Neural crest cell (in vitro differentiated cells): ENCODE measurements at regions not wholly inside any gene's neighbourhood (a gene's known extent, or its start where the extent isn't known, plus 50 kb on each side); places are given as distances from the start of the nearest gene placed in this dataset.

Source experiments
- DNase-seq: peaks from one replicate; pipeline ENCODE4 v3.0.0; 2021; ENCODE audit warnings: low read depth, mixed read lengths, low spot score
- H3K27ac Mint-ChIP-seq: one replicate; pipeline ENCODE4 v1.8.0; 2021; ENCODE audit warnings: mild to moderate bottlenecking, mixed read lengths; ENCODE audit not compliant: unreplicated experiment
- H3K27me3 Mint-ChIP-seq: 2 replicates; pipeline ENCODE4 v1.8.0; 2021; ENCODE audit warnings: low read depth, mild to moderate bottlenecking, mixed read lengths
- H3K36me3 Mint-ChIP-seq: 2 replicates; pipeline ENCODE4 v1.8.0; 2021; ENCODE audit warnings: low read depth, mild to moderate bottlenecking, mixed read lengths
- H3K4me1 Mint-ChIP-seq: 2 replicates; pipeline ENCODE4 v1.8.0; 2021; ENCODE audit warnings: mixed read lengths
- H3K4me3 Mint-ChIP-seq: one replicate; pipeline ENCODE4 v1.8.0; 2021; ENCODE audit warnings: mild to moderate bottlenecking, mixed read lengths
- H3K9me3 Mint-ChIP-seq: 2 replicates; pipeline ENCODE4 v1.8.0; 2021; ENCODE audit warnings: mixed read lengths
- TF ChIP-seq, protein P1 (sequence below): fragments of 200-600 bp; sonication (generic); conservative IDR thresholded peaks from 2 replicates; pipeline ENCODE4 v1.5.0; 2021; ENCODE audit warnings: antibody characterized with exemption, mild to moderate bottlenecking

DNA sequence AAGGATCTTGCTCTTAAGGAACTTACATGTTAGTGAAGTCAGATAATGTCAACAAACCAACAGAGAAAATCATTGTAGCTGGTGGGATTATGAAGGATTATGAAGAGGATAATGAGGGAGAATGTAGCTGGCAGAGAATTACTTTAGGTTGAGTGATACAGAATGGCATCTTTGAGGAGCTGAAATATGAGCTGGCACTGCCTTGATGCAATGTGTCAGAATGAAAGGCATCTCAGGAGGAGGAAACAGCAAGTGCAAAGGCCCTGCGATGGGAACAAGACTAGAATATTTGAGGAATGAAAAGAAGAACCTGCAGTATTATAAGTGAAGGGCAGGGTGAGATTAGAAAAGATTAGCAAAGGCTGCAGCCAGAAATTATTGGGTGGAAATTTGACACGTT, 237.2 kb upstream of the ADAMTS9 start:
- H3K4me1 Mint-ChIP-seq: peaks cover 7% of the 10 kb centered on the region
- no peak overlapping the region for H3K27ac Mint-ChIP-seq
- H3K9me3 Mint-ChIP-seq: no peaks in the 10 kb centered on the region
- H3K4me3 Mint-ChIP-seq: no peak overlapping the region
- DNase-seq: no peak
- TF ChIP-seq, protein P1, sequence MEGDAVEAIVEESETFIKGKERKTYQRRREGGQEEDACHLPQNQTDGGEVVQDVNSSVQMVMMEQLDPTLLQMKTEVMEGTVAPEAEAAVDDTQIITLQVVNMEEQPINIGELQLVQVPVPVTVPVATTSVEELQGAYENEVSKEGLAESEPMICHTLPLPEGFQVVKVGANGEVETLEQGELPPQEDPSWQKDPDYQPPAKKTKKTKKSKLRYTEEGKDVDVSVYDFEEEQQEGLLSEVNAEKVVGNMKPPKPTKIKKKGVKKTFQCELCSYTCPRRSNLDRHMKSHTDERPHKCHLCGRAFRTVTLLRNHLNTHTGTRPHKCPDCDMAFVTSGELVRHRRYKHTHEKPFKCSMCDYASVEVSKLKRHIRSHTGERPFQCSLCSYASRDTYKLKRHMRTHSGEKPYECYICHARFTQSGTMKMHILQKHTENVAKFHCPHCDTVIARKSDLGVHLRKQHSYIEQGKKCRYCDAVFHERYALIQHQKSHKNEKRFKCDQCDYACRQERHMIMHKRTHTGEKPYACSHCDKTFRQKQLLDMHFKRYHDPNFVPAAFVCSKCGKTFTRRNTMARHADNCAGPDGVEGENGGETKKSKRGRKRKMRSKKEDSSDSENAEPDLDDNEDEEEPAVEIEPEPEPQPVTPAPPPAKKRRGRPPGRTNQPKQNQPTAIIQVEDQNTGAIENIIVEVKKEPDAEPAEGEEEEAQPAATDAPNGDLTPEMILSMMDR: no peak
- H3K27me3 Mint-ChIP-seq: no peaks in the 10 kb centered on the region
- H3K36me3 Mint-ChIP-seq: no peaks in the 10 kb centered on the region

- TF ChIP-seq, protein P1: no peak
- Mint-ChIP-seq H3K36me3 (no peaks in the 10 kb centered on the region), H3K27ac (no peak overlapping the region), H3K9me3 (no peaks in the 10 kb centered on the region), H3K4me3 (no peak overlapping the region), H3K27me3 (no peaks in the 10 kb centered on the region), H3K4me1 (peaks cover 8% of the 10 kb centered on the region)
- no peak for DNase-seq
Measured at GRCh38 chr3:64922213-64922612, 234.4 kb upstream of the ADAMTS9 start.

DNA sequence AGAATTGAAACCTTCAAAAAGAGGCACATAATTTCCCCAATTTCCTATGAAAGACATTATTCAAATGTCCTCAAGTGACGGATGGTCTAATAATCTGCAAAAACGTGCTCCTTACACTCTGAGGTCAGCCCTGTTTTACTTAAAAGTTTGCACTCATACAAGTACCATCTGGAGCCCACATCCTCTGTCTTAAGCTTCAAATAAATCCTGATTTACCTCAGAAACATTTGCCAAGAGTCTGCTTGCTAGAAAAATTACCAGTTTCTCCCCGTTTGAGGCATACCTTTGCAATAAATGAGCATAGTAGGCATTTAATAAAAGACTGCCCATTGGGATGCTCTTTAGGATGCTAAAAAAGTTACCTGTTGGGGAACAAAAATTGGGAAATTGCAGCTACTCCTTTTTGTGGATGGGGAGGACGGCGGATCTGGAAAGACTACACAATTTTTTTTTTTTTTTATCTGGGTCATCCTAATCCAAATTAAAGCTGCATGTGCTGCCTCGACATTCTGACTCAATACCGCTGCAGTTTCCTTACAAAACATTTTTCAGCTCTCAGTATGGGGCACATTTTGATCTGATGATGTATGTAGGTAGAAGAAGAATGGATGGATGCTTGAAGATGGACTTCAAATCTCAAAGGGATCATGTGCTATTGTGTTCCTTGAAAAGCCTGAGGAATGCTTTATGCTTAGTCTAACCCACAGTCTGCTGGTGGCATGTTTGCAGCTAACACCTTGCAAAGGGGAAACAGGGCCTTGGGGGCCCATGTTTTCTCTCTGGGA, 233.7 kb upstream of the ADAMTS9 start:
- no peaks in the 10 kb centered on the region for H3K9me3 Mint-ChIP-seq
- TF ChIP-seq, protein P1: no peak
- peaks cover 14% of the 10 kb centered on the region for H3K4me1 Mint-ChIP-seq
- H3K27ac Mint-ChIP-seq: no peak overlapping the region
- DNase-seq: no peak
- no peaks in the 10 kb centered on the region for H3K36me3 Mint-ChIP-seq
- H3K4me3 Mint-ChIP-seq: no peak overlapping the region
- H3K27me3 Mint-ChIP-seq: no peaks in the 10 kb centered on the region

DNA sequence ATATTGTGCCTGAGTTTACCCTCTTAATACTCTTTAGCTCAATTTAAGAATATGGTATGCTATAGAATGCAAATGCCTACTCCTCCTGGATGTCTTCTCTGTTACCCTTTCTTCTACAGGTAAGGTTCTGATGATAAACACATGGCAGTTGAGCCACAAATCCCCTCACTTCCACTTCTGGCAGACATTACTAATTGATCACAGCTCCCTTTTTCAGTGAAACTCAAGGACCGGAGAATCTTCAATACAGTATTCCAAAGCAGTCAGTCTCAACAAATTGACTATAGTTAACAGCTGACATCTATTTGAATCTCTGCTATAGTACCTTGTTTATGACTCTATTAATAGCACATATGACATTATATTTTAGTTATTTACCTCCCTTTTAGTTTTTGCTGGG, 232.1 kb upstream of the ADAMTS9 start:
- Mint-ChIP-seq H3K27ac (no peak overlapping the region), H3K27me3 (no peaks in the 10 kb centered on the region), H3K9me3 (no peaks in the 10 kb centered on the region), H3K36me3 (no peaks in the 10 kb centered on the region), H3K4me3 (no peak overlapping the region), H3K4me1 (peaks cover 15% of the 10 kb centered on the region)
- DNase-seq: no peak
- TF ChIP-seq, protein P1: no peak

- no peak overlapping the region for H3K27ac Mint-ChIP-seq
- DNase-seq: no peak
- TF ChIP-seq, protein P1: no peak
Measured at GRCh38 chr3:64918989-64919388, 231.2 kb upstream of the ADAMTS9 start.

More at GRCh38 chr3:64918989-64919388, 231.2 kb upstream of the ADAMTS9 start:
- no peaks in the 10 kb centered on the region for H3K27me3 Mint-ChIP-seq
- no peaks in the 10 kb centered on the region for H3K9me3 Mint-ChIP-seq
- no peak overlapping the region for H3K4me3 Mint-ChIP-seq
- H3K4me1 Mint-ChIP-seq: peaks cover 15% of the 10 kb centered on the region
- no peaks in the 10 kb centered on the region for H3K36me3 Mint-ChIP-seq
